HEK293T (cell line): ENCODE measurements at regions not wholly inside any gene's neighbourhood (a gene's known extent, or its start where the extent isn't known, plus 50 kb on each side); places are given as distances from the start of the nearest gene placed in this dataset.
"Not testable (repeated sequence)": the region's sequence is repeated elsewhere in the genome, so short reads cannot be mapped to it uniquely, and the experiment has no call there.

ENCODE experiments used
- ARNT ChIP-seq: fragments of 450-650 bp; IDR thresholded peaks from 2 replicates; pipeline ENCODE4 v1.6.1; 2017; ENCODE audit warnings: mild to moderate bottlenecking
- ELF4 ChIP-seq: fragments of 450-650 bp; IDR thresholded peaks from 2 replicates; pipeline ENCODE4 v1.6.1; 2017; ENCODE audit warnings: antibody characterized with exemption
- FOXM1 ChIP-seq: fragments of 450-650 bp; IDR thresholded peaks from 2 replicates; pipeline ENCODE4 v1.6.1; 2017; ENCODE audit warnings: mild to moderate bottlenecking, borderline replicate concordance
- HDGF ChIP-seq: fragments of 450-650 bp; IDR thresholded peaks from 2 replicates; pipeline ENCODE4 v1.6.1; 2017; ENCODE audit warnings: antibody characterized with exemption, borderline replicate concordance
- L3MBTL2 ChIP-seq: fragments of 450-650 bp; conservative IDR thresholded peaks from 2 replicates; pipeline ENCODE4 v1.6.1; 2016; ENCODE audit warnings: mild to moderate bottlenecking
- SUZ12 ChIP-seq: fragments of 450-650 bp; IDR thresholded peaks from 2 replicates; pipeline ENCODE4 v1.6.1; 2016; ENCODE audit warnings: mild to moderate bottlenecking
- TARDBP ChIP-seq: fragments of 450-650 bp; IDR thresholded peaks from 2 replicates; pipeline ENCODE4 v1.6.1; 2016

DNA sequence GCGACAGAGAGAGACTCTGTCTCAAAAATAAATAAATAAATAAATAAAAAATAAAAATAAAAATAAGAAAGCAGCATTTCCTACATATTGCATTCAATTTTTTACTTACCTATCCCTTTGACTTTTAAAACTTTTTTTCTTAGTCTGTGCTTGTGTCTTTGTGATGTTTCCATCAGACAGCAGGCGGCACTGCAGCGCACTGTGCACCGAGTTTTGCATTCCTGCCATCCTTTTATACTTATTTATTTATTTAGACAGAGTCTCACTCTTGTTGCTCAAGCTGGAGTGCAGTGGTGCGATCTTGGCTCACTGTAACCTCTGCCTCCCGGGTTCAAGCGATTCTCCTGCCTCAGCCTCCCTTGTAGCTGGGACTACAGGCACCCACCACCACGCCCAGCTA is 203.9 kb downstream of the SPATA31A1 start:
- TF ChIP-seq TARDBP, FOXM1, ARNT, L3MBTL2, HDGF, SUZ12, ELF4: not testable (repeated sequence)
